PC-9 (cell line): ENCODE measurements at regions not wholly inside any gene's neighbourhood (a gene's known extent, or its start where the extent isn't known, plus 50 kb on each side); places are given as distances from the start of the nearest gene placed in this dataset.

Source experiments
- CTCF ChIP-seq: fragments of 200-600 bp; sonication (generic); conservative IDR thresholded peaks from 2 replicates; pipeline ENCODE4 v1.6.1; 2017; ENCODE audit warnings: mixed run types, antibody characterized with exemption, mild to moderate bottlenecking, moderate library complexity
- EZH2 ChIP-seq: fragments of 200-600 bp; sonication (generic); IDR thresholded peaks from 2 replicates; pipeline ENCODE4 v1.8.0; 2017; ENCODE audit warnings: antibody characterized with exemption, low read depth

DNA sequence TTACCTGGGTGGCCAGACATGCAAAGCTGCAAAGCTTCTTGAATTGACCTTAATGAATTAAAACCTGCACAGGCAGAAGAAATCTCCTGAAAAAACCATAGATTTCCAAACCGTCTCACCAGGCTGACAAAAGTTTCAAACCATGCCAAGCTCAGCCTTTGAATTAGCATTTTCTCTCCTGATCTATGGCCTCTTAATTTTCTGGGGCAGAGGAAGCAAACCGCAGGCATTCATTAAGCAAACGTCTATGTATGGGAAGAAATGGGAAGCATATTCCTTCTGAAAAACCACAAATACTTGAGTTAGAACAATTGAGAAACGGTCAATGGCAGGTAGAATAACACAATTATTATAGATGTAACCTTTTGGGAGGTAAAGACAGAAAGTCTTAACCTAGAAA lies 500.2 kb upstream of the NR2F2 start:
- TF ChIP-seq CTCF (no peak), EZH2 (no peak)
